Stomach (tissue), 8 donors: ENCODE measurements at regions not wholly inside any gene's neighbourhood (a gene's known extent, or its start where the extent isn't known, plus 50 kb on each side); places are given as distances from the start of the nearest gene placed in this dataset.

Source experiments
- DNase-seq, 2 donors: peaks; one replicate each; pipeline versions ENCODE4 v3.0.0 to v3.0.0-alpha.2; 2013 to 2019
- H3K27ac ChIP-seq, 5 donors: fragments of 200-600 bp in 4 of 5; sonication (generic) in 4 of 5; one replicate each; pipeline ENCODE4 v1.5.1; 2013 to 2019; ENCODE audit warnings: mild to moderate bottlenecking in 1 of 5, moderate library complexity in 1 of 5
- H3K27me3 ChIP-seq, 3 donors: fragments of 200-600 bp; sonication (generic); one replicate each; pipeline ENCODE4 v1.5.1; 2017 to 2019; ENCODE audit warnings: mixed run types in 1 of 3
- H3K36me3 ChIP-seq, 4 donors: fragments of 200-600 bp; sonication (generic); 1 replicate in 3 of 4; 2 replicates in 1 of 4; pipeline ENCODE4 v1.5.1; 2016 to 2019
- H3K4me1 ChIP-seq, 4 donors: fragments of 200-600 bp; sonication (generic); one replicate each; pipeline ENCODE4 v1.5.1; 2016 to 2019
- H3K4me3 ChIP-seq, 4 donors: fragments of 200-600 bp; sonication (generic) in 3 of 4; one replicate each; pipeline ENCODE4 v1.5.1; 2016 to 2019; ENCODE audit warnings: mild to moderate bottlenecking in 1 of 4
- H3K9me3 ChIP-seq, 4 donors: fragments of 200-600 bp; sonication (generic); one replicate each; pipeline ENCODE4 v1.5.1; 2016 to 2019
- EP300 ChIP-seq: sonication (generic); formaldehyde crosslinking; IDR thresholded peaks from one replicate; pipeline ENCODE4 v1.6.1; 2017; ENCODE audit warnings: antibody characterized with exemption
- POLR2A ChIP-seq, 4 donors: fragments of 450-650 bp; IDR thresholded peaks; one replicate each; pipeline ENCODE4 v1.6.1; 2016; ENCODE audit warnings: antibody characterized with exemption in 4 of 4, control low read depth in 2 of 4, mild to moderate bottlenecking in 1 of 4, moderate library complexity in 1 of 4
- POLR2AphosphoS5 ChIP-seq, 3 donors: sonication (generic); formaldehyde crosslinking; IDR thresholded peaks; one replicate each; pipeline ENCODE4 v1.6.1; 2016; ENCODE audit warnings: antibody characterized with exemption in 3 of 3
- WGBS, 5 donors: extraction: QIAGEN DNeasy Blood & Tissue Kit in 3 of 5; methylation state at CpG; one replicate each; pipeline versions ENCODE4 v1.1.5 to v1.1.7; 2013 to 2018; 5-methylcytosine and 5-hydroxymethylcytosine counted together
- intact Hi-C: fragments of 100-400 bp; cut with DNase I; formaldehyde crosslinking; loops from one replicate; pipeline ENCODE4 v1.15.1; 2023; ENCODE audit warnings: low total_unique reads
- TF ChIP-seq, protein P1 (sequence below), 7 experiments: fragments of 450-650 bp in 4 of 7; fragments of 200-600 bp in 3 of 7; sonication (generic) in 3 of 7; IDR thresholded peaks; one replicate each; pipeline ENCODE4 v1.5.1; 2016 to 2019; ENCODE audit warnings: antibody characterized with exemption in 7 of 7, control low read depth in 2 of 7, mild to moderate bottlenecking in 1 of 7
- donor health status: healthy with polysubstance abuse.
- donor health status: Bipolar disorder and iron deficiency.
- donor health status: healthy.

DNA sequence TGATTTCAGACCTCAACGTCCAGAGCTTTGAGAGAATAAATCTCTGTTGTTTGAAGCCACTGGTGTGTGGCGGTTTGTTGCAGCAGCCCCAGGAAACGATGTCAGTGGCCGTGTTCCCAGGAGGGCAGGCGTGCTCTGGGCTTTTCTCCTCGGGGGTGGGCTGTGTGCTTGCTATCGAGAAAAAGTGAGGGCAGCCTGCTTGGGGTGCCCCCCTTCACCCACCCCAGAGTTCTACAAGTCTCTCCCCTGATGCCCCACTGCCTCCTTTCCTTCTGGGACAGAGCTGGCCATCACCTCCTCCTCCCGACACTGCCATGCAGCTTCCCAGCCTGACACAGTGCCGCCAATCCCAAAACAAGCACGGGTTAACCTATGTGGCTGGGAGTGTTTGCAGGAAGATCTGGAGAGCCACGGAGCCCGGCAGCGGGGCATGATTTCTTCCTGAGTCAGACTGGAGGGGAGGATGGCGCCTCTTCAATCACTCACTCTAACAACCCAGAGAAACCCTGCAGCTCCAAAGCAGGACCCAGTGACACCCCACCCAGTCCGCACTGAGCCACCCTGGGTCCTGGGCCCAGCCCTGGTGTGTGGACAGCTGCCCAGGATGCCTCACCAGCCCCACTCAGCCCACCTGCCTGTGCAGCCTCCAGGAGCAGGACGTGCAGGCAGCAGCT is 213.7 kb upstream of the RAB6C start:
- Histone ChIP-seq H3K4me1 (no peaks in the 10 kb centered on the region), H3K27me3 (peaks cover 0 to 18% (median 3%) of the 10 kb centered on the region in 3 donors), H3K9me3 (no peaks in the 10 kb centered on the region), H3K36me3 (no peaks in the 10 kb centered on the region), H3K27ac (no peak overlapping the region), H3K4me3 (no peak overlapping the region)
- 46 to 58% (median 56%) methylated on average over 14 to 16 of the region's 16 CpGs for WGBS, 5 donors
- DNase-seq: no peak
- TF ChIP-seq EP300: no peak
- TF ChIP-seq, protein P1, sequence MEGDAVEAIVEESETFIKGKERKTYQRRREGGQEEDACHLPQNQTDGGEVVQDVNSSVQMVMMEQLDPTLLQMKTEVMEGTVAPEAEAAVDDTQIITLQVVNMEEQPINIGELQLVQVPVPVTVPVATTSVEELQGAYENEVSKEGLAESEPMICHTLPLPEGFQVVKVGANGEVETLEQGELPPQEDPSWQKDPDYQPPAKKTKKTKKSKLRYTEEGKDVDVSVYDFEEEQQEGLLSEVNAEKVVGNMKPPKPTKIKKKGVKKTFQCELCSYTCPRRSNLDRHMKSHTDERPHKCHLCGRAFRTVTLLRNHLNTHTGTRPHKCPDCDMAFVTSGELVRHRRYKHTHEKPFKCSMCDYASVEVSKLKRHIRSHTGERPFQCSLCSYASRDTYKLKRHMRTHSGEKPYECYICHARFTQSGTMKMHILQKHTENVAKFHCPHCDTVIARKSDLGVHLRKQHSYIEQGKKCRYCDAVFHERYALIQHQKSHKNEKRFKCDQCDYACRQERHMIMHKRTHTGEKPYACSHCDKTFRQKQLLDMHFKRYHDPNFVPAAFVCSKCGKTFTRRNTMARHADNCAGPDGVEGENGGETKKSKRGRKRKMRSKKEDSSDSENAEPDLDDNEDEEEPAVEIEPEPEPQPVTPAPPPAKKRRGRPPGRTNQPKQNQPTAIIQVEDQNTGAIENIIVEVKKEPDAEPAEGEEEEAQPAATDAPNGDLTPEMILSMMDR (IDR thresholded peaks at IDR 0.05): no peak
- no peak for TF ChIP-seq POLR2A (IDR thresholded peaks at IDR 0.05)
- TF ChIP-seq POLR2AphosphoS5 (IDR thresholded peaks at IDR 0.05): no peak
- intact Hi-C loops: no loop called here

DNA sequence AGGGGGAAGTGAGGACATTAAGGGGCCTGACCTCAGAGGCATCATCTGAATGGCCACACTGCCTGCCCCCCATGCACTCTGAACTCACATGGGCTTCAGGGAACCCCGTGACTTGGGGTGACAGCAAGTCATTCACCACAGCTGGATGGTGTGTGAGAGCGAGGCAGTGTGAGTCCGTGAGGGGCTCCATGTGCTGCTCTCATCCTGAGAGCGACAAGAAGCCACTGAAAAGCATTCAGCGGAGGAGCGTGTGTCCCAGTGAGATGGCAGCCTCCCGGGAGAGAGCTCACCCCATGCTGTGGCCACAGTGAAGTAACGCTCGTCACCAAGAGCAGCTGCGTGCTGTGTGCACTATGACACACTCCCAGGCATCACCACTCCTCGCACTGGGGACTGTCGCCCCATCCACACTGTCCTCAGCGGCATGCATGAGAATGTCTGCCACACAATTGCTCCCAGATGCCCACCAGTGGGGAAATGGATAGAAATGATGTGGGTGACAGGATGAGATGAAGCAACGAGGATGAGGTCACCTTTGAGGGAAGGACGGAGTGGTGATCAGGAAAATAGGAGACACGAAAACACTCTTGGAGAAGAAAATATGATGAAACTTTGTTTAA is 213.0 kb upstream of the RAB6C start:
- Histone ChIP-seq H3K4me1 (no peaks in the 10 kb centered on the region), H3K9me3 (no peaks in the 10 kb centered on the region), H3K36me3 (no peaks in the 10 kb centered on the region), H3K4me3 (no peak overlapping the region), H3K27me3 (peaks cover 0 to 18% (median 3%) of the 10 kb centered on the region in 3 donors), H3K27ac (no peak overlapping the region)
- TF ChIP-seq POLR2AphosphoS5 (IDR thresholded peaks at IDR 0.05) (no peak), EP300 (no peak), POLR2A (IDR thresholded peaks at IDR 0.05) (no peak)
- TF ChIP-seq, protein P1 (IDR thresholded peaks at IDR 0.05): no peak
- intact Hi-C loops: no loop called here
- no peak for DNase-seq
- 83 to 91% (median 87%) methylated on average over 10 to 16 of the region's 16 CpGs for WGBS, 5 donors

DNA sequence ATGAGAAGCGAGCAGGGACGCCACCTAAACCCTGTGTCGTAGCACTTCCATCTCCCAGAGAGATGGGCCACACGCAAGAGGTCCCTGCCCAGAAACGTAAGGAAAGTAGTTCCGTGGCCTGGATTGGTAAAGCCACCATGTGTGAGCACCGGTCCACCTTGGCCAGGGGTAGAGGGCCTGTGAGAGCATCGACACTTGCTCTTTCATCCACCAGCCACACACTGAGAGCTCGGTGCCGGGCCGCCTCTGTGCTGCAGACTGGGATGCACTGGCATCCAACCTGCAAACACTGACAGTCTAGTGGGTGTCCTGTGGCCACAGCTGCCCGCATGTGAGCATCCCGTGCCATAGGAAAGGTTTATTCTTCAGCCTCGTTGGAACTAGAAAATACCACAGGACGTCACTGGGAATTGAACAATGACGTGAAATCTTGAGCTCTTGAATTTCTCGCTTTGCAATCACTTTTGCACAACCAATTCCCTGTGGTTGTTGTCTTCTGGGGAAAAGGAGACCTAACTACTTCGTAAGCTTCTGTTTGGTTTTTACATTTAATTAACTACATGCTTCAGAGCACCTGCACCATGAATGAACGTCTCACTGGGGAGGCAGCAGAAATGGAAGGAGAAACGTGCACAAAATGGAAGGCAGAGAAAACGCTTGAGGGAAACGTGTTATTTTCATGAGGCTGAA is 212.0 kb upstream of the RAB6C start:
- intact Hi-C loops: no loop called here
- Histone ChIP-seq H3K27me3 (peaks cover 0 to 18% (median 3%) of the 10 kb centered on the region in 3 donors), H3K9me3 (no peaks in the 10 kb centered on the region), H3K27ac (no peak overlapping the region), H3K4me1 (no peaks in the 10 kb centered on the region), H3K36me3 (no peaks in the 10 kb centered on the region), H3K4me3 (no peak overlapping the region)
- no peak for DNase-seq
- TF ChIP-seq POLR2AphosphoS5 (IDR thresholded peaks at IDR 0.05) (no peak), POLR2A (IDR thresholded peaks at IDR 0.05) (no peak), EP300 (no peak)
- TF ChIP-seq, protein P1 (IDR thresholded peaks at IDR 0.05): no peak
- 86 to 91% (median 87%) methylated on average over 22 of the region's 22 CpGs for WGBS, 5 donors

DNA sequence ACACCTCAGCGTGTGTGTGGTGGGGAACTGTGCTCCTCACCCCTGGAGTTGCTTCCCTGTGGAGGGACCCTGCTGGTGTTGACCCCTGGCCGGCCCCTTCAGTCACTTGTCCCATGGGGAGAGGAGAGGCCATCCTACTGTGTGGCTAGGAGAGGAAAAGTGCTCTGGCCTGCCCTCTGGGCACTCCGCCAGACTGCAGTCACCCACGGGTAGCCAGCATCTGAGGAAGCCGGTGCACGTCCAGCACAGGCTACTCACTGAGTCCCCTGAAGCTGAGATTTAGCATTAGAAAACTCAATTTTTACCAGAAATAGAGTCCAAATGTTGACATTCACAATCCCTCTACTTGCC is 211.5 kb upstream of the RAB6C start:
- Histone ChIP-seq H3K9me3 (no peaks in the 10 kb centered on the region), H3K4me3 (no peak overlapping the region), H3K36me3 (no peaks in the 10 kb centered on the region), H3K27ac (no peak overlapping the region), H3K4me1 (no peaks in the 10 kb centered on the region), H3K27me3 (peaks cover 0 to 18% (median 3%) of the 10 kb centered on the region in 3 donors)
- intact Hi-C loops: no loop called here
- no peak for DNase-seq
- 50 to 70% (median 62%) methylated on average over 6 of the region's 6 CpGs for WGBS, 5 donors
- TF ChIP-seq EP300: no peak
- no peak for TF ChIP-seq POLR2A (IDR thresholded peaks at IDR 0.05)
- no peak for TF ChIP-seq POLR2AphosphoS5 (IDR thresholded peaks at IDR 0.05)
- TF ChIP-seq, protein P1 (IDR thresholded peaks at IDR 0.05): no peak
